Caki2 (cell line): ENCODE measurements at regions not wholly inside any gene's neighbourhood (a gene's known extent, or its start where the extent isn't known, plus 50 kb on each side); places are given as distances from the start of the nearest gene placed in this dataset.
"Not testable (repeated sequence)": the region's sequence is repeated elsewhere in the genome, so short reads cannot be mapped to it uniquely, and the experiment has no call there.

ENCODE experiments used
- DNase-seq: peaks from one replicate; pipeline ENCODE4 v3.0.0-alpha.2; 2015; ENCODE audit warnings: low read depth
- in situ Hi-C: cut with HindIII; loops from 2 replicates; pipeline ENCODE4 v1.10.0; 2016; ENCODE audit warnings: low sequenced_read_pairs, low pct_unique_long_range_greater_than_20kb, mixed read lengths

GRCh38 chr14:19099939-19100338 lies 132.7 kb downstream of the POTEM start:
- in situ Hi-C loops, DNase-seq: not testable (repeated sequence)

- in situ Hi-C loops, DNase-seq: not testable (repeated sequence)
Measured at GRCh38 chr14:19105551-19105950, 138.3 kb downstream of the POTEM start.

GRCh38 chr14:19109887-19110286 lies 142.7 kb downstream of the POTEM start:
- in situ Hi-C loops, result not testable (repeated sequence)

GRCh38 chr14:19120383-19120782 lies 153.1 kb downstream of the POTEM start:
- in situ Hi-C loops, DNase-seq: not testable (repeated sequence)

More at GRCh38 chr14:19109887-19110286, 142.7 kb downstream of the POTEM start:
- DNase-seq, result not testable (repeated sequence)

GRCh38 chr14:19126269-19127051 lies 159.2 kb downstream of the POTEM start:
- DNase-seq, in situ Hi-C loops: not testable (repeated sequence)

DNA sequence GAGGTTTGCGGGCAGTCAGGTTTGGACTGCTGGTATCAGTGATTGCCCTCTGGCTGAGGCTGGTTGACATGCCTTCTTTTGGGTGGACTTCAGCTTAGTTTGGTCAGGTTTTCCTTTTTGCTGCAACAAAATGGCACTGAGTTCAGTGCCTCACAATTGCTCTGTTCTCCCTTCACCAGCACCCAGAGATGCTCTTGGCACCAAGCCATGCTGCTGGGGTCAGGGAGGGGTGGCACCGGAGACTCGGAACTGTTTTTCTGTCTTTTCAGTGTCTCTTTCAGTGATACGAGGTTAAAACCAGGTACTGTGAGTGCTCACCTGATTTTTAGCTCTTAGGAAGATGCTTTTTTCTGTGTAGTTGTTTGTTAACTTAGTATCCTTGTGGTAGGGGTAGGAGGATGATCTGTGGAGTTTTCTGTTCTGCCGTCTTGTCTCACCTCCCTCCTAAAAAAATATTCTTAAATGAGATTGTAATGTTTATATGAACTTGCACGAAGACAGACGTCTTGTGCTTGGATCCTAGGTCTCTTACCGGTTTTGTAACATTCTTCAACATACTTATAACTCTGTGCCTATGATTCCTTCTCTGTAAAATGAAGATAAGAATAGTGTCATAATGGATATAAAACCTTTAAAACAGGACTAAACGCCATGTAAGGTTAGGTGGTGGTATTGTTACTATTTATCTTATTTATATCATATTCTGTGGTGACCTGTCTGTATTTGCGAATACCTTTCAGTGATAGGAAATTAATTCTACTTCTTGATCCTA lies 160.6 kb downstream of the POTEM start:
- in situ Hi-C loops, DNase-seq: not testable (repeated sequence)

GRCh38 chr14:19131553-19131952 lies 164.3 kb downstream of the POTEM start:
- in situ Hi-C loops, DNase-seq: not testable (repeated sequence)

DNA sequence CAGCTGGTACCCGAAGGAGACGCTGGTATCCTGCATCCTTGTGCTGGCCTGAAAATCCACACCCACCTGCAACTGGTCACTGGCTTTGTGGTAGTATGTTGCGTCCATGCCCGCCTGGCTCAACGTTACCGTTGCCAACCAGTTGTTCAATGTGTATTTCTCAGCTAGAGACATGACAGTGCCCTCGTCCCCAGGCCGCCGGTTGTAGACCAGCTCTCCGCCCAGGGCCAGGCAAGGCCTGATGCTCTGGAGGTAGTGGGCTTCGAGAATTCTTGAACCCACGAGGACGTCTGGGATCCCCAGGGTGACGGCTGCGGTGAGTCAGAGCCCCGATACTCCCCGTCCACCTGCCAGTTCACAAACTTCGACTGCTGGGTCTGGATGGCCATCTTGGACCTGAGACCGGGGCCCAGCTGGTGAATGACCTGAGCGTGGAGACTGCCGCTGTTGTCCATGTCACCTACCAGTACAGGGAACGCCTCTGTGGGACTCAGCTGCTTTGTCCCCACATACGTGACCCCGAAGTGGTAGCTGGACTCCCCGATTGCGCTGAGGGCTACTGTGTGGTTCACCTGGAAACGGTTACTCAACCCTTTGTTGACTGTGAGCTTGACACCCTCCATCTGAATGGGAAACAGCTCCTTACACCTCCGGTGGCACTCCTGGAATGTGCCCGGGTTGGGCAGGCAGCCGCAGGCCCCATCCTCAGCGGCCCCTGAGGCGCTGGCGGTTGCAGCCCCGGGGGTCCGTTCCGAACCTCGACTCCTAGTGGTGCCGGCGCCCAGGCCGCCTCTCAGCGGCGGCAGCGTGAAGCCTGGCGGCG lies 165.0 kb downstream of the POTEM start:
- DNase-seq, in situ Hi-C loops: not testable (repeated sequence)

DNA sequence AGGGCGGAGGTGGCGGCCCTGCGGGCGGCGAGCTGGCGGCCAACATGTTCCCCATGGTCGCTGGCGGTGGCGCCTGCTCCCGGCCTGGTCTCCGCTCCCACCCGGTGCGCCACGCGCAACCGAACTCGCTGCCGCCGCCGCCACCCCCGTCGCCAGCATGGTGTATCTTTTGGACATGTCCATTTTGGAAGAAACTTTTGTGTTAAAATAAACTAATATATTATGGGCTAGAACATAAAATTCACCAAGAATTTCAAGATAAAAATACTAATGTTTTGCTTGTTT lies 165.5 kb downstream of the POTEM start:
- in situ Hi-C loops, DNase-seq: not testable (repeated sequence)

- DNase-seq, in situ Hi-C loops: not testable (repeated sequence)
Measured at GRCh38 chr14:19157106-19157709, 190.0 kb downstream of the POTEM start.

DNA sequence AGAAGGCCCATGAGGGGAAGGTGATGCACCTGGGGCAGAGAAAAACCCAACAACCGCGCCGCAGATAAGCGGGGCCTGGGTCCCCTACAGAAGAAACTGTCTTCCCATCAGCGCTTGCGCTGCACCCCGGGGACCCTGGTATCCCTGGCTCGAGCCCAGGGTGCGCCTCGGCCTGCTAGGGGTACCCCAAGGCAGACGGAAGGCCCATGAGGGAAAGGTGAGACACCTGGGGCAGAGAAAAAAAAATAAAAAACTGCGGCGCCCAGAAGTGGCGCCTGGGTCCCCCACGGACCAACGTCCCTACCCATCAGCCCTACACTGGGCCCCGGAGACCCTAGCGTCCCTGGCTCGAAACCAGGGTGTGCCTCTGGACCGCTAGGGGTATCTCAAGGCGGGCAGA lies 190.8 kb downstream of the POTEM start:
- in situ Hi-C loops, DNase-seq: not testable (repeated sequence)

GRCh38 chr14:19158588-19158987 lies 191.4 kb downstream of the POTEM start:
- in situ Hi-C loops, DNase-seq: not testable (repeated sequence)

- in situ Hi-C loops, DNase-seq: not testable (repeated sequence)
Measured at GRCh38 chr14:19159003-19159625, 191.9 kb downstream of the POTEM start.

DNA sequence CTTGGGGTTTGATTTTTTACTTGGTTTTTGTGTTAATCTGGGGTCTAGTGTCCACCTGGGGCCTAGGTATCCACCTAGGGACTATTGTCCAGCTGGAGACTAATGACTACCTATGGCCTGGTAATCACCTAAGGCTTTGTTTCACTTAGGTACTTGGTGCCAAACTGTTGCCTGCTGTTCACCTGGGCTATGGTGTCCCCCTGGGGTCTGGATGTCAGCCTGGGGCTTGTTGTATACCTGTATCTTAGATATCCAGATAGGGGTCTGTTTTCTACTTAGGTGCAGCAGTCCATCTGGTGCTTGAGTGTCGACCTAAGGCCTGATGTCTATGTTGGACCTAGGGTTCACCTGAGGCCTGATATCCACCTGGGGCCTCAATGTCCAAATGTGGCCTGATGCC lies 193.1 kb downstream of the POTEM start:
- in situ Hi-C loops, DNase-seq: not testable (repeated sequence)

GRCh38 chr14:19161251-19162033 lies 194.2 kb downstream of the POTEM start:
- DNase-seq, in situ Hi-C loops: not testable (repeated sequence)

- DNase-seq, in situ Hi-C loops: not testable (repeated sequence)
Measured at GRCh38 chr14:19162034-19162706, 194.9 kb downstream of the POTEM start.
